22Rv1 (cell line): ENCODE measurements at regions not wholly inside any gene's neighbourhood (a gene's known extent, or its start where the extent isn't known, plus 50 kb on each side); places are given as distances from the start of the nearest gene placed in this dataset.

ENCODE experiments used
- ZFX ChIP-seq: fragments of 450-650 bp; IDR thresholded peaks from 2 replicates; pipeline ENCODE4 v1.6.1; 2017; ENCODE audit warnings: antibody characterized with exemption, borderline replicate concordance
- TF ChIP-seq, protein P1 (sequence below): fragments of 450-650 bp; IDR thresholded peaks from 2 replicates; pipeline ENCODE4 v1.5.1; 2017; ENCODE audit warnings: mild to moderate bottlenecking

- TF ChIP-seq, protein P1, sequence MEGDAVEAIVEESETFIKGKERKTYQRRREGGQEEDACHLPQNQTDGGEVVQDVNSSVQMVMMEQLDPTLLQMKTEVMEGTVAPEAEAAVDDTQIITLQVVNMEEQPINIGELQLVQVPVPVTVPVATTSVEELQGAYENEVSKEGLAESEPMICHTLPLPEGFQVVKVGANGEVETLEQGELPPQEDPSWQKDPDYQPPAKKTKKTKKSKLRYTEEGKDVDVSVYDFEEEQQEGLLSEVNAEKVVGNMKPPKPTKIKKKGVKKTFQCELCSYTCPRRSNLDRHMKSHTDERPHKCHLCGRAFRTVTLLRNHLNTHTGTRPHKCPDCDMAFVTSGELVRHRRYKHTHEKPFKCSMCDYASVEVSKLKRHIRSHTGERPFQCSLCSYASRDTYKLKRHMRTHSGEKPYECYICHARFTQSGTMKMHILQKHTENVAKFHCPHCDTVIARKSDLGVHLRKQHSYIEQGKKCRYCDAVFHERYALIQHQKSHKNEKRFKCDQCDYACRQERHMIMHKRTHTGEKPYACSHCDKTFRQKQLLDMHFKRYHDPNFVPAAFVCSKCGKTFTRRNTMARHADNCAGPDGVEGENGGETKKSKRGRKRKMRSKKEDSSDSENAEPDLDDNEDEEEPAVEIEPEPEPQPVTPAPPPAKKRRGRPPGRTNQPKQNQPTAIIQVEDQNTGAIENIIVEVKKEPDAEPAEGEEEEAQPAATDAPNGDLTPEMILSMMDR, result no peak
- TF ChIP-seq ZFX, result no peak
These were observed 1003.9 kb upstream of the EPHA6 start for GRCh38 chr3:95810462-95810861.
